Peyer's patch (tissue), 4 donors: ENCODE measurements at regions not wholly inside any gene's neighbourhood (a gene's known extent, or its start where the extent isn't known, plus 50 kb on each side); places are given as distances from the start of the nearest gene placed in this dataset.

Source experiments
- POLR2A ChIP-seq, 2 donors: fragments of 450-650 bp; IDR thresholded peaks; one replicate each; pipeline ENCODE4 v1.5.1; 2017; ENCODE audit warnings: antibody characterized with exemption in 2 of 2, mild to moderate bottlenecking in 2 of 2, moderate library complexity in 2 of 2
- TF ChIP-seq, protein P1 (sequence below), 6 experiments: fragments of 450-650 bp in 4 of 6; fragments of 200-600 bp in 2 of 6; sonication (generic) in 1 of 6; IDR thresholded peaks; one replicate each; pipeline ENCODE4 v1.5.1; 2017 to 2019; ENCODE audit warnings: antibody characterized with exemption in 6 of 6, mild to moderate bottlenecking in 3 of 6, moderate library complexity in 1 of 6

DNA sequence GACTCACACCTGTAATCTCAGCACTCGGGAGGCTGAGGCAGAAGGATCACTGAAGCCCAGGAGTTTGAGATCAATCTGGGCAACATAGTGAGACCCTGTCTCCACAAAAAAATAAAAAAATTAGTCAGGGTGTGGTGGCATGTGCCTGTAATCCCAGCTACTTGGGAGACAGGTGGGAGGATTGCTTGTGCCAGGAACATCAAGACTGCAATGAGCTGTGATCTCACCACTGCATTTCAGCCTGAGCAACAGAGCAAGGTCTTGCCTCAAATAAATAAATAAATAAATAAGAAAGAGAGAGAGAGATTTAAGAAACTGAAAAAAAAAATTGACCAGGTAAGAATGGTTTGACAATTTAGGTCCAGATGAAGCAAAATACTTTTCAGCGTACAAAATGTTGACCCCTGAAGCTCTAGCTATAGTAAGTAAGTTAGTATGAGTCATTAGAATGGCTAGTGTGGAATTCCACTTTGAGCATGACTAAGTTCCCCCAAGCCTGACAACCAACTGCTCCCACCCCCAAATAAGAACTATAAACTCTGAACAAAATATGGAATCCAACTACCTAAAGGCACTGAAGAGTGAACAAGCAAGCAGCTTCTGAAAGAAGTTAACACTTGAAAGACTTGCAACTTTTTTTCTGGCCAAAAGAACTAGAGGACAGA lies 217.8 kb upstream of the TLE4 start:
- no peak for TF ChIP-seq POLR2A (IDR thresholded peaks at IDR 0.05)
- TF ChIP-seq, protein P1, sequence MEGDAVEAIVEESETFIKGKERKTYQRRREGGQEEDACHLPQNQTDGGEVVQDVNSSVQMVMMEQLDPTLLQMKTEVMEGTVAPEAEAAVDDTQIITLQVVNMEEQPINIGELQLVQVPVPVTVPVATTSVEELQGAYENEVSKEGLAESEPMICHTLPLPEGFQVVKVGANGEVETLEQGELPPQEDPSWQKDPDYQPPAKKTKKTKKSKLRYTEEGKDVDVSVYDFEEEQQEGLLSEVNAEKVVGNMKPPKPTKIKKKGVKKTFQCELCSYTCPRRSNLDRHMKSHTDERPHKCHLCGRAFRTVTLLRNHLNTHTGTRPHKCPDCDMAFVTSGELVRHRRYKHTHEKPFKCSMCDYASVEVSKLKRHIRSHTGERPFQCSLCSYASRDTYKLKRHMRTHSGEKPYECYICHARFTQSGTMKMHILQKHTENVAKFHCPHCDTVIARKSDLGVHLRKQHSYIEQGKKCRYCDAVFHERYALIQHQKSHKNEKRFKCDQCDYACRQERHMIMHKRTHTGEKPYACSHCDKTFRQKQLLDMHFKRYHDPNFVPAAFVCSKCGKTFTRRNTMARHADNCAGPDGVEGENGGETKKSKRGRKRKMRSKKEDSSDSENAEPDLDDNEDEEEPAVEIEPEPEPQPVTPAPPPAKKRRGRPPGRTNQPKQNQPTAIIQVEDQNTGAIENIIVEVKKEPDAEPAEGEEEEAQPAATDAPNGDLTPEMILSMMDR (IDR thresholded peaks at IDR 0.05): no peak
